Panc1 (cell line): ENCODE measurements at regions not wholly inside any gene's neighbourhood (a gene's known extent, or its start where the extent isn't known, plus 50 kb on each side); places are given as distances from the start of the nearest gene placed in this dataset.

Source experiments
- CTCF ChIP-seq: fragments of 450-650 bp; IDR thresholded peaks from 2 replicates; pipeline ENCODE4 v1.5.1; 2017; ENCODE audit warnings: mild to moderate bottlenecking
- POLR2AphosphoS5 ChIP-seq: IDR thresholded peaks from 2 replicates; pipeline ENCODE4 v1.6.1; 2012; ENCODE audit warnings: mild to moderate bottlenecking, low read depth, low read length, moderate library complexity
- REST ChIP-seq, 2 experiments: IDR thresholded peaks; 2 replicates each; pipeline ENCODE4 v1.6.1; 2011 to 2012; ENCODE audit warnings: low read depth in 2 of 2, control low read depth in 1 of 2, low read length in 1 of 2, mild to moderate bottlenecking in 1 of 2, moderate library complexity in 1 of 2; ENCODE audit not compliant: insufficient read depth in 1 of 2
- SIN3A ChIP-seq: IDR thresholded peaks from 2 replicates; pipeline ENCODE4 v1.6.1; 2012; ENCODE audit warnings: low read depth, mild to moderate bottlenecking, low read length, moderate library complexity, borderline replicate concordance; ENCODE audit not compliant: insufficient read depth
- TCF7L2 ChIP-seq: IDR thresholded peaks from 2 replicates; pipeline ENCODE4 v1.6.1; 2011; ENCODE audit warnings: mild to moderate bottlenecking, low read depth, low read length, inconsistent platforms

- TF ChIP-seq CTCF (no peak), SIN3A (no peak), POLR2AphosphoS5 (no peak), REST (IDR thresholded peaks at IDR 0.05; ENCODE audit: insufficient read depth in 1 of 2, low read depth in 2 of 2, low read length in 1 of 2) (no peak), TCF7L2 (no peak)
These were observed 424.0 kb downstream of the NR4A2 start for GRCh38 chr2:155908567-155908966.
